NCI-H1436 treated with DMSO at 0.1 percent for 48 hours (cell line): ENCODE measurements at regions not wholly inside any gene's neighbourhood (a gene's known extent, or its start where the extent isn't known, plus 50 kb on each side); places are given as distances from the start of the nearest gene placed in this dataset.
"Not testable (repeated sequence)": the region's sequence is repeated elsewhere in the genome, so short reads cannot be mapped to it uniquely, and the experiment has no call there.

ENCODE experiments used
- DNase-seq: peaks from one replicate; lab custom pipeline; 2025; lab: John Stamatoyannopoulos, UW

GRCh38 chr6:115811541-115811940 lies 249.2 kb downstream of the FRK start:
- DNase-seq, result no peak

GRCh38 chr6:115798229-115798628 lies 262.5 kb downstream of the FRK start:
- DNase-seq, result no peak

- no peak for DNase-seq
Observed at GRCh38 chr6:115796829-115797228, 263.9 kb downstream of the FRK start.

GRCh38 chr6:115796061-115796460 lies 264.6 kb downstream of the FRK start:
- no peak for DNase-seq

- no peak for DNase-seq
Observed at GRCh38 chr6:115783402-115784061, 277.2 kb downstream of the FRK start.

- DNase-seq, result no peak
Observed at GRCh38 chr6:115782612-115783011, 278.1 kb downstream of the FRK start.

- DNase-seq, result no peak
Observed at GRCh38 chr6:115773741-115774140, 286.9 kb downstream of the FRK start.

GRCh38 chr6:115770851-115771250 lies 289.8 kb downstream of the FRK start:
- DNase-seq, result no peak

- DNase-seq, result no peak
Observed at GRCh38 chr6:115768500-115768899, 292.2 kb downstream of the FRK start.

- DNase-seq, result no peak
Observed at GRCh38 chr6:115767931-115768330, 292.8 kb downstream of the FRK start.

GRCh38 chr6:115766745-115767462 lies 293.8 kb downstream of the FRK start:
- DNase-seq, result no peak

GRCh38 chr6:115765966-115766365 lies 294.7 kb downstream of the FRK start:
- DNase-seq, result no peak

- no peak for DNase-seq
Observed at GRCh38 chr6:115759051-115759450, 301.6 kb downstream of the FRK start.

- no peak for DNase-seq
Observed at GRCh38 chr6:115753446-115753845, 307.2 kb downstream of the FRK start.

- no peak for DNase-seq
Observed at GRCh38 chr6:115750946-115751345, 309.7 kb downstream of the FRK start.

- DNase-seq, result no peak
Observed at GRCh38 chr6:115750292-115750691, 310.4 kb downstream of the FRK start.

- DNase-seq, result no peak
Observed at GRCh38 chr6:115747719-115748118, 313.0 kb downstream of the FRK start.

GRCh38 chr6:115746583-115746982 lies 314.1 kb downstream of the FRK start:
- not testable (repeated sequence) for DNase-seq

- DNase-seq, result no peak
Observed at GRCh38 chr6:115740907-115741306, 319.8 kb downstream of the FRK start.

GRCh38 chr6:115735610-115736009 lies 325.1 kb downstream of the FRK start:
- no peak for DNase-seq

GRCh38 chr6:115733426-115733825 lies 327.3 kb downstream of the FRK start:
- DNase-seq, result no peak

- DNase-seq, result no peak
Observed at GRCh38 chr6:115729036-115729435, 331.7 kb downstream of the FRK start.

- no peak for DNase-seq
Observed at GRCh38 chr6:115728171-115728570, 332.5 kb downstream of the FRK start.

GRCh38 chr6:115721564-115721963 lies 339.1 kb downstream of the FRK start:
- no peak for DNase-seq
